ENCODE measurements at regions not wholly inside any gene's neighbourhood (a gene's known extent, or its start where the extent isn't known, plus 50 kb on each side); places are given as distances from the start of the nearest gene placed in this dataset.

- Histone ChIP-seq H3K27ac (peak overlapping the region in 3 of 4 donors; percentile 38 to 51 (median 44)), H3K27me3 (no peaks in the 10 kb centered on the region), H3K4me1 (peaks cover 0 to 18% (median 0%) of the 10 kb centered on the region in 4 donors), H3K36me3 (no peaks in the 10 kb centered on the region), H3K9me3 (no peaks in the 10 kb centered on the region), H3K4me3 (no peak overlapping the region)
- DNase-seq: peak in 1 of 3 donors; percentile 81
- TF ChIP-seq CTCF (IDR thresholded peaks at IDR 0.05) (peak in 1 of 6 experiments; percentile 2), POLR2A (IDR thresholded peaks at IDR 0.05) (no peak)
Measured at GRCh38 chr9:107975426-107976010, 485.9 kb upstream of the KLF4 start.

GRCh38 chr9:107973451-107973850, 483.9 kb upstream of the KLF4 start:
- H3K27me3 ChIP-seq: no peaks in the 10 kb centered on the region
- peaks cover 0 to 22% (median 0%) of the 10 kb centered on the region in 4 donors for H3K4me1 ChIP-seq
- H3K27ac ChIP-seq: no peak overlapping the region
- no peak overlapping the region for H3K4me3 ChIP-seq
- no peaks in the 10 kb centered on the region for H3K36me3 ChIP-seq
- no peak for DNase-seq
- TF ChIP-seq POLR2A (IDR thresholded peaks at IDR 0.05): no peak
- no peak for TF ChIP-seq CTCF (IDR thresholded peaks at IDR 0.05)
- no peaks in the 10 kb centered on the region for H3K9me3 ChIP-seq

DNA sequence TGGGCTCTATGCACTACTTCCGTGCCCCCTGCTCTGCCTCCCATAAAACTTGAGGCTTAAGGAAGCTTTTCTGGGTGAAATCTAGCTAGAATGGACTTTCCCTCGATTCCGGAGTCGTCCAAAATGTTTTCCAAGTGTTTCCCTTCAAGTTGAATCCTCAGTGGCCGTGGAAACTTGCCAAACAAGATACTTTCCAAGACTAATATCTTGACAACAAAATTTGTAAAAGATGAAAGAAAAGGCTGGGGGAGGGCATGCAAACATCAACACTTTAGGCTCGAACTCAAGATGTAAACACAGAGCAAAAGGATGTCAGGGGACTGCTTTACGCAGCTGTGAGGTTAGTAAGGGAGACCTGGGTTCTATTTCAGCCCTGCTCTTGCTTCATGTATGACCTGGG, 482.8 kb upstream of the KLF4 start:
- H3K27ac ChIP-seq: no peak overlapping the region
- no peaks in the 10 kb centered on the region for H3K27me3 ChIP-seq
- H3K4me3 ChIP-seq: no peak overlapping the region
- no peak for TF ChIP-seq CTCF (IDR thresholded peaks at IDR 0.05)
- no peak for TF ChIP-seq POLR2A (IDR thresholded peaks at IDR 0.05)
- no peaks in the 10 kb centered on the region for H3K9me3 ChIP-seq
- H3K4me1 ChIP-seq: peaks cover 0 to 22% (median 0%) of the 10 kb centered on the region in 4 donors
- no peaks in the 10 kb centered on the region for H3K36me3 ChIP-seq
- DNase-seq: no peak

- H3K9me3 ChIP-seq: no peaks in the 10 kb centered on the region
- no peak for DNase-seq
- H3K4me3 ChIP-seq: no peak overlapping the region
- H3K27ac ChIP-seq: no peak overlapping the region
- H3K4me1 ChIP-seq: peaks cover 0 to 19% (median 0%) of the 10 kb centered on the region in 4 donors
- TF ChIP-seq POLR2A (IDR thresholded peaks at IDR 0.05) (no peak), CTCF (IDR thresholded peaks at IDR 0.05) (no peak)
- no peaks in the 10 kb centered on the region for H3K27me3 ChIP-seq
- H3K36me3 ChIP-seq: no peaks in the 10 kb centered on the region
Measured at GRCh38 chr9:107971241-107971640, 481.7 kb upstream of the KLF4 start.

- TF ChIP-seq CTCF (IDR thresholded peaks at IDR 0.05) (no peak), POLR2A (IDR thresholded peaks at IDR 0.05) (no peak)
- peaks cover 0 to 15% (median 0%) of the 10 kb centered on the region in 4 donors for H3K4me1 ChIP-seq
- no peak for DNase-seq
- H3K27ac ChIP-seq: no peak overlapping the region
- H3K9me3 ChIP-seq: no peaks in the 10 kb centered on the region
- no peaks in the 10 kb centered on the region for H3K36me3 ChIP-seq
- no peak overlapping the region for H3K4me3 ChIP-seq
- H3K27me3 ChIP-seq: no peaks in the 10 kb centered on the region
Measured at GRCh38 chr9:107970726-107971125, 481.2 kb upstream of the KLF4 start.

DNA sequence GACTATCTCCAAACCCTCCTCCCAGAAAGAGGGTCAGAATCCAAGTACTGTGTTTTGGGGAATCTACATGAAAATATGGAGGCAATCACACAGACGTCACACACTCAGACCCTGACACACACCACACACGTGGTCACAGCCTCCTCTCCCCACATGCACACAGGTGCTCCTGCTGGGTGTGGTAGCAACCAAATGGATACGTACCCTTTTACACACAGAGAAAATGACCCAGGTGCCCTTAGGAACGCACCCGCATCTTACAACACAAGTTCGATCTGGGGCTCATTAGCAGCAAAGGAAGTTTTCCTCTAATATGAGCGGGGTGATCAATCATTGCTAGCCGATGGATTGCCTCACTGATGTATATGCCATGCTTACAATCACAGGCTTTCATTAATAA, 480.2 kb upstream of the KLF4 start:
- DNase-seq: no peak

More for the DNA sequence above, 480.2 kb upstream of the KLF4 start:
- H3K36me3 ChIP-seq: no peaks in the 10 kb centered on the region
- H3K27me3 ChIP-seq: no peaks in the 10 kb centered on the region
- H3K27ac ChIP-seq: no peak overlapping the region
- H3K9me3 ChIP-seq: no peaks in the 10 kb centered on the region
- no peak overlapping the region for H3K4me3 ChIP-seq
- no peak for TF ChIP-seq POLR2A (IDR thresholded peaks at IDR 0.05)
- TF ChIP-seq CTCF (IDR thresholded peaks at IDR 0.05): no peak
- H3K4me1 ChIP-seq: peaks cover 0 to 7% (median 0%) of the 10 kb centered on the region in 4 donors
